PC-3 (cell line): ENCODE measurements at regions not wholly inside any gene's neighbourhood (a gene's known extent, or its start where the extent isn't known, plus 50 kb on each side); places are given as distances from the start of the nearest gene placed in this dataset.

Experiments
- ATAC-seq: fragments of 200-7000 bp; cut with Tn5 transposase; 2 replicates; pipeline ENCODE4 v1.9.1; 2020; ENCODE audit warnings: mild to moderate bottlenecking, moderate library complexity
- BruUV-seq: library from RNA; stranded (reverse); fragments of 400-500 nt; replicated peaks from 2 replicates; lab custom pipeline; 2021; lab: Mats Ljungman, UMichigan
- CTCF ChIA-PET: fragments of 300-600 bp; sonication (Branson Sonifier 250); formaldehyde crosslinking; loops from one replicate; lab custom pipeline; 2022; ENCODE audit warnings: antibody characterized with exemption; lab: Charles Lee
- POLR2A ChIA-PET: fragments of 300-600 bp; sonication (Branson Sonifier 250); formaldehyde crosslinking; loops from one replicate; lab custom pipeline; 2022; ENCODE audit warnings: antibody characterized with exemption; ENCODE audit not compliant: unreplicated experiment; lab: Charles Lee
- DNase-seq: peaks from one replicate; pipeline ENCODE4 v3.0.0-alpha.2; 2015
- H2AFZ ChIP-seq: fragments of 300-600 bp; sonication (generic); 2 replicates; pipeline ENCODE4 v1.6.0; 2016; ENCODE audit warnings: antibody characterized with exemption, low read length
- H3F3A ChIP-seq: fragments of 300-600 bp; sonication (generic); one replicate; pipeline ENCODE4 v1.6.0; 2017; ENCODE audit warnings: antibody characterized with exemption, low read length, control low read depth, mild to moderate bottlenecking; ENCODE audit not compliant: unreplicated experiment
- H3K27ac ChIP-seq: fragments of 300-600 bp; sonication (generic); 2 replicates; pipeline ENCODE4 v1.5.1; 2016; ENCODE audit warnings: mild to moderate bottlenecking, low read length
- H3K27me3 ChIP-seq: fragments of 300-600 bp; sonication (generic); 2 replicates; pipeline ENCODE4 v1.6.1; 2016; ENCODE audit warnings: low read length, mixed read lengths
- H3K36me3 ChIP-seq: fragments of 300-600 bp; sonication (generic); 2 replicates; pipeline ENCODE4 v1.6.1; 2016; ENCODE audit warnings: low read depth, mixed run types, low read length, mixed read lengths
- H3K4me1 ChIP-seq: fragments of 300-600 bp; sonication (generic); 2 replicates; pipeline ENCODE4 v1.5.1; 2016; ENCODE audit warnings: low read length; ENCODE audit not compliant: insufficient read depth
- H3K4me2 ChIP-seq: fragments of 300-600 bp; sonication (generic); 2 replicates; pipeline ENCODE4 v1.6.0; 2016; ENCODE audit warnings: low read length
- H3K4me3 ChIP-seq: fragments of 300-600 bp; sonication (generic); 2 replicates; pipeline ENCODE4 v1.5.1; 2016; ENCODE audit warnings: mild to moderate bottlenecking, low read length, mixed read lengths
- H3K79me2 ChIP-seq: fragments of 300-600 bp; sonication (generic); 2 replicates; pipeline ENCODE4 v1.6.1; 2017; ENCODE audit warnings: low read length, mixed read lengths
- H3K9ac ChIP-seq: fragments of 300-600 bp; sonication (generic); 2 replicates; pipeline ENCODE4 v1.6.0; 2016; ENCODE audit warnings: mild to moderate bottlenecking, low read length
- H3K9me2 ChIP-seq: fragments of 300-600 bp; sonication (generic); replicated peaks from 2 replicates; pipeline ENCODE4 v1.6.1; 2016; ENCODE audit warnings: mixed run types, low read length, mixed read lengths
- H3K9me3 ChIP-seq: fragments of 300-600 bp; sonication (generic); 2 replicates; pipeline ENCODE4 v1.6.1; 2016; ENCODE audit warnings: low read length, mixed read lengths
- H4K20me1 ChIP-seq: fragments of 300-600 bp; sonication (generic); 2 replicates; pipeline ENCODE4 v1.6.1; 2016; ENCODE audit warnings: low read length, mixed read lengths
- EZH2 ChIP-seq: fragments of 300-600 bp; sonication (generic); IDR thresholded peaks from one replicate; pipeline ENCODE4 v1.6.1; 2017; ENCODE audit warnings: antibody characterized with exemption, mild to moderate bottlenecking, low read length; ENCODE audit not compliant: unreplicated experiment
- EZH2phosphoT487 ChIP-seq: fragments of 300-600 bp; sonication (generic); IDR thresholded peaks from 2 replicates; pipeline ENCODE4 v1.6.1; 2018; ENCODE audit warnings: mild to moderate bottlenecking, antibody characterized with exemption, low read length, borderline replicate concordance
- intact Hi-C: fragments of 100-400 bp; cut with micrococcal nuclease; formaldehyde crosslinking; loops from 2 replicates; pipeline ENCODE4 v1.9.0; 2023
- TF ChIP-seq, protein P1 (sequence below): fragments of 300-600 bp; sonication (generic); conservative IDR thresholded peaks from 2 replicates; pipeline ENCODE4 v1.5.1; 2017; ENCODE audit warnings: antibody characterized with exemption, low read depth, mild to moderate bottlenecking, low read length

DNA sequence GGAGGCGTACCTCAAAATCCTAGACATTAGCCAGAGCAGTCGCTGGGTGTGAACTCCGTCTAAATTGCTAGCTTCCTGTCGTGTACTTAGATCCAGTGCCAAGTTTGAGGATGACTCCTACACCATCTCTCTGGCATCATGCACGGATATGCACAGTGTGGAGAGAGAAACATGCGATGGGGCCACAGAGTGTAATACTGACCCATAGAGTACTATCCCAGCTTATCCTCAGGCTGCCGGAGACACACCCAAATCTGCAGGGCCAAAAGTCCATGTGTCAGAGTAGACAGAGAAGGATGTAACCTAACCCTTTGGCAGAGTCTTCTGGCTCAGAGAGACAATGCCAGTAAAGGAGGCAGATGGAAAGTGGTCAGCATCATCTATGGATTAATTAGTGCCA lies 84.2 kb downstream of the ARL4C start:
- ATAC-seq (peak; percentile 81), DNase-seq (peak; percentile 55)
- Histone ChIP-seq H3K36me3 (no peaks in the 10 kb centered on the region), H4K20me1 (no peaks in the 10 kb centered on the region), H3K4me2 (no peak overlapping the region), H3K9me2 (no peaks in the 10 kb centered on the region), H3K4me3 (no peak overlapping the region), H3K27me3 (no peaks in the 10 kb centered on the region), H3K9me3 (no peaks in the 10 kb centered on the region), H3K4me1 (peaks cover 12% of the 10 kb centered on the region; the same call in 1 of the 2 replicates), H2AFZ (no peak overlapping the region), H3K9ac (no peak overlapping the region), H3K79me2 (no peaks in the 10 kb centered on the region), H3K27ac (no peak overlapping the region), H3F3A (no peaks in the 10 kb centered on the region)
- BruUV-seq, result no TSS peak
- POLR2A ChIA-PET, result no interaction called here
- intact Hi-C loops, result no loop called here
- TF ChIP-seq, protein P1, sequence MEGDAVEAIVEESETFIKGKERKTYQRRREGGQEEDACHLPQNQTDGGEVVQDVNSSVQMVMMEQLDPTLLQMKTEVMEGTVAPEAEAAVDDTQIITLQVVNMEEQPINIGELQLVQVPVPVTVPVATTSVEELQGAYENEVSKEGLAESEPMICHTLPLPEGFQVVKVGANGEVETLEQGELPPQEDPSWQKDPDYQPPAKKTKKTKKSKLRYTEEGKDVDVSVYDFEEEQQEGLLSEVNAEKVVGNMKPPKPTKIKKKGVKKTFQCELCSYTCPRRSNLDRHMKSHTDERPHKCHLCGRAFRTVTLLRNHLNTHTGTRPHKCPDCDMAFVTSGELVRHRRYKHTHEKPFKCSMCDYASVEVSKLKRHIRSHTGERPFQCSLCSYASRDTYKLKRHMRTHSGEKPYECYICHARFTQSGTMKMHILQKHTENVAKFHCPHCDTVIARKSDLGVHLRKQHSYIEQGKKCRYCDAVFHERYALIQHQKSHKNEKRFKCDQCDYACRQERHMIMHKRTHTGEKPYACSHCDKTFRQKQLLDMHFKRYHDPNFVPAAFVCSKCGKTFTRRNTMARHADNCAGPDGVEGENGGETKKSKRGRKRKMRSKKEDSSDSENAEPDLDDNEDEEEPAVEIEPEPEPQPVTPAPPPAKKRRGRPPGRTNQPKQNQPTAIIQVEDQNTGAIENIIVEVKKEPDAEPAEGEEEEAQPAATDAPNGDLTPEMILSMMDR, result no peak
- TF ChIP-seq EZH2 (no peak), EZH2phosphoT487 (no peak)
- CTCF ChIA-PET, result interaction anchor here (0.5 kb wide), 1 partner anchor 171 kb away, joined by 3 read pairs; no protein-coding TSS in a partner anchor

DNA sequence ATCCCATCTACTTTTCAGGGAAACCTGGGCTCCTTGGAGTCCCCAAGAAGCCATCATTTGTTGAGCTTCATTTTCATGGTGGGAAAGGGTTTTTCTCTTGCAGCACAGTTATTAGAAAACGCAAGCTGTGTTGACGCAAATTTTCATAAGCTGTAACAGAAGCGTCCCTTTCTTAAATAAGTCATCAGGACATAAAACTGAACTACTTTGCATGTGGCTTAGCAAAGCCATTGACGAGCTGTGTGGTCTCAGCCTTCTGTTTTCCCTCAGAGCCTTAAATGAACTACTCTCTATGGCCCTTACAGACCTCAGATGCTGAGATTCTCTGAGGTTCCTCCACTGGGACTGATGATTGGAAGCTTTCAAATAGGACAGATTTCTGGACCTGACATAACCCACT lies 85.1 kb downstream of the ARL4C start:
- intact Hi-C loops, result no loop called here
- no peaks in the 10 kb centered on the region for H4K20me1 ChIP-seq
- H2AFZ ChIP-seq, result no peak overlapping the region
- ChIA-PET POLR2A (no interaction called here), CTCF (no interaction called here)
- H3K9me3 ChIP-seq, result no peaks in the 10 kb centered on the region
- BruUV-seq, result no TSS peak
- H3K27me3 ChIP-seq, result no peaks in the 10 kb centered on the region
- no peak overlapping the region for H3K27ac ChIP-seq
- H3K36me3 ChIP-seq, result no peaks in the 10 kb centered on the region
- no peak for TF ChIP-seq EZH2phosphoT487
- TF ChIP-seq, protein P1, result no peak
- TF ChIP-seq EZH2, result no peak
- no peak for DNase-seq
- H3K9me2 ChIP-seq, result no peaks in the 10 kb centered on the region
- no peak overlapping the region for H3K9ac ChIP-seq
- H3K4me3 ChIP-seq, result no peak overlapping the region
- ATAC-seq, result no peak
- no peaks in the 10 kb centered on the region for H3K79me2 ChIP-seq
- no peak overlapping the region for H3K4me2 ChIP-seq
- H3K4me1 ChIP-seq, result peaks cover 12% of the 10 kb centered on the region; the same call in 1 of the 2 replicates
- H3F3A ChIP-seq, result no peaks in the 10 kb centered on the region

DNA sequence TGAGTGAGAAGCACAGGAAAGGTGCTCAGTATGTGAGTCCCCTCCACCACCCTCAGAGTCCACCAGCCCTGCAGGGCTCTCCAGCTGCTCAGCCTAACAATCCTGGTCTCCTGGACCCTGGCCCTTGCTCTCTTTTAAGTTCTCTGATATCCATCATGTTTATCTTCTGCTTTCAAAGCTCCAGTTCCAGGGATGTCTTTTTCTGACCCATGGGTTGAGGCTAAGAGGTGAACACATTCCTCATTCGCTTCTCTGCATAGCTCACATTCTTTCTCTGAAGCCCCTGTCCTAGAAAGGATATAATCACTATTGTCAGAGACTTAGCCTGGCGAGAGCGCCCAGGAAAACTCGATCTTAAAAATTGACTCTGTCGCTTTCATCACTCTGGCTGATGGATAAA lies 86.4 kb downstream of the ARL4C start:
- TF ChIP-seq EZH2phosphoT487, result no peak
- TF ChIP-seq, protein P1, result no peak
- no peak for TF ChIP-seq EZH2
- CTCF ChIA-PET, result no interaction called here
- ATAC-seq, result no peak

More for the DNA sequence above, 86.4 kb downstream of the ARL4C start:
- Histone ChIP-seq H3K27me3 (no peaks in the 10 kb centered on the region), H3K36me3 (no peaks in the 10 kb centered on the region), H3K27ac (no peak overlapping the region), H3K9ac (no peak overlapping the region), H3F3A (no peaks in the 10 kb centered on the region), H3K4me2 (no peak overlapping the region), H2AFZ (no peak overlapping the region), H3K4me3 (no peak overlapping the region), H4K20me1 (no peaks in the 10 kb centered on the region), H3K9me3 (no peaks in the 10 kb centered on the region), H3K4me1 (peaks cover 15% of the 10 kb centered on the region; the same call in 1 of the 2 replicates), H3K9me2 (no peaks in the 10 kb centered on the region), H3K79me2 (no peaks in the 10 kb centered on the region)
- POLR2A ChIA-PET, result no interaction called here
- BruUV-seq, result no TSS peak
- intact Hi-C loops, result no loop called here
- no peak for DNase-seq
